ENCODE measurements at regions not wholly inside any gene's neighbourhood (a gene's known extent, or its start where the extent isn't known, plus 50 kb on each side); places are given as distances from the start of the nearest gene placed in this dataset.

- TF ChIP-seq YY1 (IDR thresholded peaks at IDR 0.05; ENCODE audit: insufficient read depth, insufficient read length) (no peak), ZNF274 (IDR thresholded peaks at IDR 0.05; ENCODE audit: low read depth, low read length) (no peak)
Observed at GRCh38 chr10:9060314-9060713, 1005.8 kb downstream of the GATA3 start.
